ENCODE measurements at regions not wholly inside any gene's neighbourhood (a gene's known extent, or its start where the extent isn't known, plus 50 kb on each side); places are given as distances from the start of the nearest gene placed in this dataset.

DNA sequence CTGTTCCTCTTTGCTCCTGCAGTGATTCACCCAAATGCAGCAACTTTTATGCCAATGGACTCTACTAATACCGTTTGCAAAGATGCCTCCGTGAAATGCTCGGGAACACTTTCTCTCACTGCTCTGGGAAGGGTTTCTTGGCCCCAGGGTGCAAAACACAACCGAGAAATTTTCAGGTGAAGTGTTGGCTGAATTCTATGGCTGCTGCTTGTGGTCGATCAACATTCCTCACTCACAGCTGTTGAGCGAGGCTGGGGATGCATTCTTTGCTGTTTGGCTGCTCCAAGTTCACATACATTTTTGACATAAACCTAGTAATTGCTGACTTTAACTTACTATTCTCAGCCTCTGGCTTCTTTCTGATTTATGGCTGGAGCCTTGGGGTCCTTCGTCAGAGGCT lies 342.0 kb upstream of the CHD6 start:
- DNase-seq (ENCODE audit: low read depth), result no peak
- TF ChIP-seq, protein P1, sequence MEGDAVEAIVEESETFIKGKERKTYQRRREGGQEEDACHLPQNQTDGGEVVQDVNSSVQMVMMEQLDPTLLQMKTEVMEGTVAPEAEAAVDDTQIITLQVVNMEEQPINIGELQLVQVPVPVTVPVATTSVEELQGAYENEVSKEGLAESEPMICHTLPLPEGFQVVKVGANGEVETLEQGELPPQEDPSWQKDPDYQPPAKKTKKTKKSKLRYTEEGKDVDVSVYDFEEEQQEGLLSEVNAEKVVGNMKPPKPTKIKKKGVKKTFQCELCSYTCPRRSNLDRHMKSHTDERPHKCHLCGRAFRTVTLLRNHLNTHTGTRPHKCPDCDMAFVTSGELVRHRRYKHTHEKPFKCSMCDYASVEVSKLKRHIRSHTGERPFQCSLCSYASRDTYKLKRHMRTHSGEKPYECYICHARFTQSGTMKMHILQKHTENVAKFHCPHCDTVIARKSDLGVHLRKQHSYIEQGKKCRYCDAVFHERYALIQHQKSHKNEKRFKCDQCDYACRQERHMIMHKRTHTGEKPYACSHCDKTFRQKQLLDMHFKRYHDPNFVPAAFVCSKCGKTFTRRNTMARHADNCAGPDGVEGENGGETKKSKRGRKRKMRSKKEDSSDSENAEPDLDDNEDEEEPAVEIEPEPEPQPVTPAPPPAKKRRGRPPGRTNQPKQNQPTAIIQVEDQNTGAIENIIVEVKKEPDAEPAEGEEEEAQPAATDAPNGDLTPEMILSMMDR (IDR thresholded peaks at IDR 0.05; ENCODE audit: low read depth, low read length, missing control alignments), result no peak
- in situ Hi-C loops (cut with HindIII; ENCODE audit: low sequenced_read_pairs), result no loop called here
- H3K4me3 ChIP-seq (ENCODE audit: low read depth, low read length), result no peak overlapping the region

GRCh38 chr20:41958391-41958790 lies 340.2 kb upstream of the CHD6 start:
- in situ Hi-C loops (cut with HindIII; ENCODE audit: low sequenced_read_pairs), result no loop called here
- TF ChIP-seq, protein P1 (IDR thresholded peaks at IDR 0.05; ENCODE audit: low read depth, low read length, missing control alignments), result no peak
- no peak for DNase-seq (ENCODE audit: low read depth)
- no peak overlapping the region for H3K4me3 ChIP-seq (ENCODE audit: low read depth, low read length)

GRCh38 chr20:41956338-41957074 lies 338.3 kb upstream of the CHD6 start:
- in situ Hi-C loops (cut with HindIII; ENCODE audit: low sequenced_read_pairs), result no loop called here
- DNase-seq (ENCODE audit: low read depth), result no peak
- TF ChIP-seq, protein P1 (IDR thresholded peaks at IDR 0.05; ENCODE audit: low read depth, low read length, missing control alignments), result no peak

DNA sequence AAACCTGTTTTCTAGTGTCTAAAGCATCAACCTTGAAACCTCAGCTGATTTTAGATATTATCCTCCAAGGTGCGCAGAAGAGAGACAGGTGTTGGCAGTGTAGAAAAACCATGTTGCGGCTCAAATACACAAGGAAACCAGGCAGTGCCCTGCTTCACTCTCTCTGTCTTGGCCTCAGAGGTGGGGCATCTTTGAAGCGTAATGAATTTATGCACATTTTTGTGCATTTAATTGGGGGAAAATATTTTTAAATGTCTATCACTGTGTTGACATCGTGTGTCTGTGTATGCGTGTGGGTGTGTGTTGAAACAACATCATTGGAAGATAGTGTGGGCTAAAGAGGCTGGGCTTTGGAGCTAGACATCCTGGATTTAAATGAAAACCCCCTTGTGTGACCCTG lies 334.0 kb upstream of the CHD6 start:
- DNase-seq (ENCODE audit: low read depth), result no peak
- in situ Hi-C loops (cut with HindIII; ENCODE audit: low sequenced_read_pairs), result no loop called here

More at GRCh38 chr20:41956338-41957074, 338.3 kb upstream of the CHD6 start:
- H3K4me3 ChIP-seq (ENCODE audit: low read depth, low read length), result no peak overlapping the region

DNA sequence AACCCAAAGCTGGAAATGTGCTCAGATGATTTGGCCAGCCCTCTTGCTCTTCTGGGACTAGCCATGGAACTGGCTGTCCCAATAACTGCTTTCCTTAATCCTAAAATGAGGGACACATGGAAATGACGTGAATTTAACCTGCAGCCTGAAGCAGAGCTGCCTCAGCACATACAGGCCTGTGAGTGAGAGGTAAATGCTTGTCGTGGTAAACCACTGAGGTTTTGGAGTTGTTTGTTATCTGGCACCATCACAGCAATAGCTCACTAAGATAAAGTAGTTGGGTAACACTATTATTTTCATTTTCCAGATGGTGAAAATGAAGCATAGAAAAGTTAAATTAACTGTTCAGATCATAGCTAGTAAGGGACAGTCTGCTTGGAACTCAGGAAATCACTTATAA lies 333.4 kb upstream of the CHD6 start:
- DNase-seq (ENCODE audit: low read depth), result no peak
- in situ Hi-C loops (cut with HindIII; ENCODE audit: low sequenced_read_pairs), result no loop called here
- TF ChIP-seq, protein P1 (IDR thresholded peaks at IDR 0.05; ENCODE audit: low read depth, low read length, missing control alignments), result no peak
- no peak overlapping the region for H3K4me3 ChIP-seq (ENCODE audit: low read depth, low read length)

More for the DNA sequence above, 334.0 kb upstream of the CHD6 start:
- H3K4me3 ChIP-seq (ENCODE audit: low read depth, low read length), result no peak overlapping the region
- TF ChIP-seq, protein P1 (IDR thresholded peaks at IDR 0.05; ENCODE audit: low read depth, low read length, missing control alignments), result no peak

DNA sequence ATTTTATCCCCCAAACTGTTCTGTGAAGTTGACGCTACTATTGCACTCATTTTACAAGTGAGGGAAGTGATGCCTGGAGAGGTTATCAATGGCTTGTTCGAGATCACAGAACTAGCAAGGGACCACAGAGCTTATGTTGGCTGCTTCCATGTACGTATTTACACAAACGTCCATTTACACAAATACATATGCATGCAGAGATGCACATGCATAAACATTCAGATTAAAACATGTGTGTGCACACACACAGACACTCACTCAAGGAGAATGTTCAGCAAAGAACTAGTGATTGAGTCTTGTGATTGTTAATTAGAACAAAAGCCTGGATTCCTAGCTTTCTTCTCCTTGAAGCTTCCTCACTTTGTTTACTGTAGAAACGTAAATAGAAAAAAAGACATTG lies 321.5 kb upstream of the CHD6 start:
- in situ Hi-C loops (cut with HindIII; ENCODE audit: low sequenced_read_pairs), result no loop called here
- TF ChIP-seq, protein P1 (IDR thresholded peaks at IDR 0.05; ENCODE audit: low read depth, low read length, missing control alignments), result no peak
- H3K4me3 ChIP-seq (ENCODE audit: low read depth, low read length), result no peak overlapping the region
- no peak for DNase-seq (ENCODE audit: low read depth)
